ENCODE measurements at regions not wholly inside any gene's neighbourhood (a gene's known extent, or its start where the extent isn't known, plus 50 kb on each side); places are given as distances from the start of the nearest gene placed in this dataset.
"Not testable (repeated sequence)": the region's sequence is repeated elsewhere in the genome, so short reads cannot be mapped to it uniquely, and the experiment has no call there.

DNA sequence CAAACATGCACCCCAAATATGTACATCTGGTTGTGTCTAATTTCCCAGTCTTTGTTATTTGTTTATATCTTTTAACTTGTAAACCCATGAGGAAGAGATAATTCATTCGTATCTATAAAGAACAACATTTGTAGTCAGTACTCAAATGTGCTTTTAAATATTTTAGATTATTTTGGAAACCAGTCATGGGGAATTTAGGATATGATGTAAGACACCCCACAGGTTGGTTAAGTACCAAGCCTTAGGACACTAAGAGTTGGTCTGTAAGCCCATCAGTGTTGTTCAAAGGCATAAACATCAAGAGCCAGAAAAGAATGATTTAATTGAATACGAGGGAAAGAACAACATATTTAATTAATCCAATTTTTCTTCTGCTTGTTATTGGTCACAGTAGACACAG lies 421.1 kb upstream of the SEMA3C start:
- no peak for DNase-seq

DNA sequence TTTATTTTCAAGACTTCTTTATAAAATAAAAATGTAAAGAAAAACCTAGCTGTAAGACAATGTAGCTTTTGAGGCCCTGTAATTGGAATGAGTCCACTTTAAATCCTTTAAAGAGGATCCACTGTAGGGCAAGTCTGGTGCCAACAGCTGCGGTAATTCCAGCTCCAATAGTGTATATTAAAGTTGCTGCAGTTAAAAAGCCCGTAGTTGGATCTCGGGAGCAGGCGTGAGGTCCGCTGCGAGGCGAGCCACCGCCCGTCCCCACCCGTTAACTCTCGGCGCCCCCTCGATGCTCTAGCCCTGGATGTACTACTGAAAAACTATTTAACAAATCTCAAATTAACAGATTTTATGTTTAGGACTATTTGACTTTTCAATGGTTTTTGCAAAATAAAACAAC lies 414.7 kb upstream of the SEMA3C start:
- DNase-seq: no peak

DNA sequence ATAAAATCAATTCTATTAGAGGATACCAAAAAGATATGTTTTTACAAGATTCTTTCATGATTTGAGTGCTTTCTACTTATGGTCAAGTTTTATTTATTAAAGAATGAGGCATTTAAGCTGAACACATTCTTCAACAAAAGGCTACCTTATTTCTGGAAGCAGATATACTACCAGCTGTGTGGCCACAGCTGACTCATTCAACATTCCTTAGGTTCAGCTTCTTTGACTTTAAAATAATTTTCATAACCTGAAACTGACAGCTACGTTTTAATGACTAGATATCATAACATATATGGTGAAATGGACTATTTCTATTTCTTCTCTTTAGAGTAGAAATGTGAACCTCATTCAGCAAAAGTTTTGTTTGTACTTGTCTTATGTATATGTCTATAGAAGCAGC lies 414.2 kb upstream of the SEMA3C start:
- DNase-seq: no peak

DNA sequence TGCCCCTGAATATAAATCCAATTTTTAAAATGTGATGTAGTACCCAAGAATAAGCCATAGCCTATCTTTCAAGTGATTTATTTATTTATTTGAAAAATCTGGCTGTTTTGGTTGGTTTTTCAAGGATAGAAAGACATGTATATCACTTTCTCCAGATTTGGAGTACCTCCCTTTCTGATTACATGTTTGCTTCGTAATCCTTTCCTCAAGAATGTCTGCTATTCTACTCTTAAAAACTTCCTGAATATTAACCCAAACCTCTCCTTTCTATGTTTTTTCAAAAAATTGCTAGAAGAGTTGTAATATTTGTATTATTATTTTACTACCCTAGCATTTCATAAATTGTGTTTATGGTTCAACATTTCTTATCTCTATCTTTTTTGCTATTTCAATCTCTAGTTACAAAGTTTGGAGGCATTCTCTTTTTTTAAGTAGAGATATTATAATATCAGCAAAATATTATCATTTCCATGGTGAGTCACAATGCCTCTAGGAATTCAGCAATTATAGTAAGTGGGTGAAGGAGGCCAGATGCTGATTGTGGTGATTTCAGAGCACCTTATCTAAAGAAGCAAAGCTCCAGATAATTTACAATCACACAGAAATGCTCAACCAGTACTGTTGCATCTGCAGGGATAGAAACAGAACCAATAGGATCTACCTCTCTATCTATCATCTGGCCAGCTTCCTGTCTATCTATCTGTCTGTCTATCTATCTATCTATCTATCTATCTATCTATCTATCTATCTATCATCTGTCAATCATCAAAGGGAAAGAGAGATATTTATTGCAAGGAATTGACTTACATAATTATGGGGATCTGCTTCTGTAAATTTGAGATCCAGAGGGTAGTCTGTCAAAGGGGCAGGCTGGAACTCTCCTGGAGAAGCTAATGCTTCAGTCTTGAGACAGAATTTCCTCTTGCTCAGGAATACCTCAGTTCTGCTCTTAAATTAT lies 412.5 kb upstream of the SEMA3C start:
- DNase-seq: no peak

DNA sequence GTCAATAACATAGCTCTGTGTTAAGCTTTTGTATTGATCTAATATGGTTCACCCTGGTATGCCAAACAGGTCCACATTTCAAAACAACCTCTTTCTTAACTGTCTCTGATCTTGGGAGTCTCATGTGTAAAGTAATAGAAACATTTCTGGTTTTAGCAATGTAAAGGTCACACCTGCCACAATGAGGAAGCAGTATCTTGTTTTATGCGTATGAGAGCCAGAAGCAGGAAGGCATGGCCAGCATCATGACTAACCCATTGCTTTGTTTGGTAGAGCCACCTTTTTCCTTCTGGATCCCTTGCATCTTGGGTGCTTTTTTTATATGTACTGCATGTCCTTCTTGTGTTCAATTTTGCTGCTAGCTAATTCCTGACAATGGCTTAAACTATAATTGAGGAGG lies 411.3 kb upstream of the SEMA3C start:
- no peak for DNase-seq

DNA sequence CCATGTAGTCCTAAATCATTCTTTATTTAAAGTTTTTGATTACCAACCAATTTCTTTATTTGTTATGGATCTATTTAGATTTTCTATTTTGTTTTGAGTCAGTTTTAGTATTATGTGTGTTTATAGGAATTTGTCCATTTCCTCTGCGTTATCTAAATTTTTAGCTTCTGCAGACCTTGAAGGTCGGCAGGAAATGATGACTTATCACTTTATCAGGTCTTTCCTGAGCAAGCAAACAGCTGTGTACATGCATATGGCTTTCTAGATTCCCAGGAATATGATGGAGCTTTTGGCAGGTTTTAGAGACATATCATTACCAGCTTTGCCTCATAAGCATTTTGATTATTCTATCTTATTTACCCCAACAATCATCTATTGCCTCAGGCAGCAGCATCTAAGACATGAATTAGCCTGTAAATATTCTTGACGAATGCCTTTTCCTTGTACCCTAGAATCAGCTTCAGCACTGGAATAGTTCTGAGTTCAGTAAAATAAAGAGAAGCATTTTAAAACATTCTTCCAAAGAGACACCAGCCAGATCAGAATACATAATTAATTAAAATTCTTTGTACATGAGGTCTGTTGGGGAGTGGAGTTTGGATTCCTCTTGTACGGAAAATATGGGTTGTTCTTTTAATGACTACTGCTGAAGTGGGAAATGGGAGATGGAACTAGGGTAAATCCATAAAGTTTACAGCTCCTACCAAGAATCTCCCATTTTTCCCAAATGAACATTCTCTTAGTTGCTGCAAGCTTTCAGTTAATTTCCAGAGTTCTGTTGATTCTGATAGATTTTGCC lies 408.8 kb upstream of the SEMA3C start:
- DNase-seq: no peak

DNA sequence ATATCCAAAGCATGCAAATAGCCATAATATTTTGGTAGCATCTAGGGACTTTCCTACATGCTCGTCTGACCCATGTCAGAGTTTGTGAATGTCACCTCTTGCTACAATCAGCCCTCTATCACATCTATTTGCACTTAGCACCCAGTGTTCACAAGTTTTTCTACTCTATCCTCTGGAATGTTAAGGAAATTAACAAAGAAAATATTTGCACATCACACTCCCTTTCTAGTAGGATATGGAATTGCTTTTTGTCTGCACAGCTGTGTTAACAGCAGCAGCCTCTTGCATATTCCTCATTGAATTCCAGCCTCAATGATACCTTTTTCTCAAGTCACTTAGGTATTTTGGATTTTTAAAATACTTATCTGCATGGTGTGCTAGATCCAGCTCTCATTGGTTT lies 403.1 kb upstream of the SEMA3C start:
- DNase-seq: no peak

DNA sequence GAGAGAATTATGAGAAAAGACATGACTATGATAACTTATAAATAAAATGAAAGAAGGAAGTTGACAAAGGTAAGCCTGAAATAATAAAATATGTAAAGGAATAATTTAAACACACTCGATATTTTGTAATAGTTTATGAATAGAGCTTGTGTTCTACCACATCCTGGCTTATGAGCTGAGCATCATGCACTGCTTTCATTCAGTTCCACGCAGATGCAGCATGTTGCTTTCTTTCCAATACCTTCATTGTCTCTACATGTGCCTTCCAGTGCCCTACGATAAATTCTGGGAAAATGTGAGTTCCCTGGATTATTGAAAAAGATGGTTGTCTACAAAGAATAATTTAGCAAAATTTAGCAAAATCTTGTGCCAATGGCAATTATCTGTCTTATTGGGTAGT lies 398.9 kb upstream of the SEMA3C start:
- no peak for DNase-seq

DNA sequence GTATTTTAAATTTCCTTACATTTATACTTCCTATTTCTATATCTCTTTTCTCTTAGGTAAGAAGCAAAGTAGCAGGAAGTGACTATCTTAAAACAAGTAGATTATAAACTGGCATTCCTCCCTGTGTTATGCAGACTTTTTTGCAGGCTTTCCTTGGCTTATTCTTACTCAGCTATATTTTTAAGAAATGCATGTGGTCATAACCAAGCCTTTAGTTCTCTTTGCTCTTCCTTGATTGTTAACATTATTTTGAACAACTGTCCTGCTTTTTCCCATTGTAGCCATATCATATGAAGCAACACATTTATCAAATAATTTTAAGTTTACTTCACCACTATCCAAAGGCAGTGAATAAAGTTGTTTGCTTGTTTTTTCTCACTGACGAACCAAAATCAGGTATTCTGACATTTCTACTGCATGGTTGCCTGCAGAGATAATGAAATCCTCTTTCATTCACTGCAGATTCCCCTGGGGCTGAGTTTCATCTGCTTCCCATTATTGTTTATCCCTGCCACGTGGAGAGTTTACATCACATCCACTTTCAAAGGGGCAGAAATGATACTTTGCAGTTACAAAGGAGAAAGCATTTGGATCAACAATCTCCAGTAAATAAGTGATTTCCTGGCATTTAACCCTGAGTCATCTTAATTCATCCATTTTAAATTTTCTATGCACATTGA lies 389.9 kb upstream of the SEMA3C start:
- DNase-seq: no peak

DNA sequence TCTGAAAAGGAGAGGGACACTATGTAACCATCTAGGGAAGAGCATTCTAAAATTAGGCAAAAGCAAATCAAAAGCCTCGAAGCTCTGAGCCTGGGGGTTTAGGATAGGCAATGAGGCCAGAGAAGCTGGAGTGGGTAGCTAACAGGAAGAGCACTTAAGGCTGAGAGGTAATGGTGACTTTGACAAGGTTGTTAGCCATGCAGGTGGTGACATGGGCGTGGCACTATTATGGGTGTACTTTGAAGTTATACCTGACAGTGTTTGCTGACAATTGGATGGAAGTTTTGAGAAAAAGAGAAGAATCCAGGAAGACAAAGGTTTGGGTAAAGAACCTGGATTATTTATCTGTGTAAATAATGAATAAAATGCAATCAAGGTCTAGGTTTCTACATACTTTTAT lies 383.0 kb upstream of the SEMA3C start:
- DNase-seq: no peak

DNA sequence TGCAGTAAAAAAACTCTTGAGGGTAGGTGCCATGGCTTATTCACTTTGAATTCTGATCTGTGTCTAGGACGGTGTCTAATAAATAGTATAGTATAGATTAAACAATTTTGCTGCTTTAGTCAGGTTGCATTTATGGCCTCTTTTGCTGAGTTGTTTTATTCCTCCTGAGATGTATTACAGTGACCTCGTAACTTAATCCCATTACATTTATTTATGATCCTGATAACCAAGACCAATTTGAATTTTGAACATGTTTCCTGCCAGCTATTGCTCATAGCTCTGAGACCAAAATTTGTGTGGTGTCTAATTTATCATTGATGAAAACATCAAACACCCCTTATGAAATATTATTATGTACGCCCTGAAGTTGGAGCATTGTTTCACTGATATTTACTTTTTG lies 381.9 kb upstream of the SEMA3C start:
- DNase-seq: no peak

DNA sequence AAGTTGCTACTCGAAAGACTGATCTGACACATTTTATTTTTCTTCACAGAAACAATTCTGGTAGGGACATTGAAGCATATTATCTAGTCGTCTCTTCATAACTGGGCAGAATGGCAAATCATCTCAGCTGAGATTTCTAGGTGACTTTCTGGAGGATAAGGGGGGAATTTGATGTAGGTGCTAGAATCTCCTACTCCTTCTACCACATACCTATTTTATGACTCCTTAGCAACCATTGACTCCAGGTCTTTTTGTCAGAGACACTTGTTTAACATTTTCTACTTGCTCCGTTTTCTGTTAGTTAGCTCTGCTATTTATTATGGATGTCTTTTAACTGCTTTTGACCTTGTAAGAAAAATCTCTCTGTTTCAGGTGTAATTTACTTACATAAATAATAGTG lies 380.9 kb upstream of the SEMA3C start:
- DNase-seq: no peak

DNA sequence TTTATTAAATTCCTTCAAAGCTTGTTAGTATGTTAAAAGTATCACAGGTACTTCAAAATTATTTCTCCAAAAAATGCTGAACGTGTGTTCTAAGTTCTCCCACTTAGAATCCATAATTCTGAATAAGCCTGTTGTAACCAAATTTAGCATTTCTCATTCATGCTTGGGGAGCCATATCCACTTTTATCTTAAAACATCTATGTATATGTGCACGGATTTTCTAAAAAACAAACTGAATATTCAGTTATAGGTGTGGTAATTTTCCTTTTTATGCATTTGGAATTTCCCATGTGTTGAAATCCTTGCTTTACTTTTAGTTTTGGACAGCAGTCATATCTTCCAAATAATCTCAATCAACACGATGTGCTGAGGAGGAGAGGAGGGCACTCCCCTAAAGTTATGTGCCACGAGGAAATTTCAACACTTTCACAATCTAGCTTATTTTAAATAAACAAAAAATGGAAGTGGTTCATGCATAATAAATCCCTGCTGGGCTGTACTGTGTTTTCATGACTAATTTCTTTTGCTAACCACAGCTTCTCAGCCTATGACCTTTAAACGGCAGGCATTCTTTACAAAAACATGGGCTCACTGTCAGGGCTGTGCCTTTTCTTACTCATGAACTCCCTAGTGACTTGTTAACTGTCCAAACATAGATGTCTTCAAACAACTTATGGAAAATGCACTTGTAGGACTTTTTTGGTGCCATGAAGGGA lies 380.3 kb upstream of the SEMA3C start:
- DNase-seq: no peak

DNA sequence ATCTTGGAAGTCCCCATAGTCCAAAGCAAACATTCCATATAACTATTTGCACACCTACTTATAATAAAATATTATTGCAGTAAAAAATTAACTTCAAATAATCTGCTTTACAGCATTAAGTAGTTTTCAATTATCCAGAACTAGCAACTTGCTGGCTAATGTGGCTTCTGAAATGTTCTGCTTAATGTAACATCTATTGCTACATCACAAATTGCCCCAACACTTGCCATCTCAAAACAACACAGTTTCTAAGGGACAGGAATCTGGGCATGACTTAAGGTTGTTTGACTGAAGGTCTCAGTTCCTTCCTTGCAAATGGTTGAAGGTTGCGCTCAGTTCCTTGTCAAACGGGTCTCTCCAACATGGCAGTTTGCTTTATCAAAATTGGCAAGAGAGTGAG lies 378.5 kb upstream of the SEMA3C start:
- no peak for DNase-seq

DNA sequence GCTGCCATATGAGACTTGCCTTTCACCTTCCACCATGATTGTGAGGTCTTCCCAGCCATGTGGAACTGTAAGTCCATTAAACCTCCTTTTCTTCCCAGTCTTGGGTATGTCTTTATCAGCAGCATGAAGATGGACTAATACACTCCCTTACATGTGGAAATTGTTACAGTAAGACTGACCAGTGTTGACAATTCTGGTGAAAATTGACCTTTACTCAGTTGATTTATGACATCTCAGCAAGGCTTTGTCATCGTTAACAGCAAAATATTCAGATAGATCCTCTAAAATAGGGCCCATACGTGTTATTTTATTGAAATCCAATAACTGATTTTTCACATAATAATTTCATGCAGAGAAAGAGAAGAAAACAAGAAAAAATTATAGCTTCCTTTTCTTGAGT lies 377.9 kb upstream of the SEMA3C start:
- no peak for DNase-seq

DNA sequence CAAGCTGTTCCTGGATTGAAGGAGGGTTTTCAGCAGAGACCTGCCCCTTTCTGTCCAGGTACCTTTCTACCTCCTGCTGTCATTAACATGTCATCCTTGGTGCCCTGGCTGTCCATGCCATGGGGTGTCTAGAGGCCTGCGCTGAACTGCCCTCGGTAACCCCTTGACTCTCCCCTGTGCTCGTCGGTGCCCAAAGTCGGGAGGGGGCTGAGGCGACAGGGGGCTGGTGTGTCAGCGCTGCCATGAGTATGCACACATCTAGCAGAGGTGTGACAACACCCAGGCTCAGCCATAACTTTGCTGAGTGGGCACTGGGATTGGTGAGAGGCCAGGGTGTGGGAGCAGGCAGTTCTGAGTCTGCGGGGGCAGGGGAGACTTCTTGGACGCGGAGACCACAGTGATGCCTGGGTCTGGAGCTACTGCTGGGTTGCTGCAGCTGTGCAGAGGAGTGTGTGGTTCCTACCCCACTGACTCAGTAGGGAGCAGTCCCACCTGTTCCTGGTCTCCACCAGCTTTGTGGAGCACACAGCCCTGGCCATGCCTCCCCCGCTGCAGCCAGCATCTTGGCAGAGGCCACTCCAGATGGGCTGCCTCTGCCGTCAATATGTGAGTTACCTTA lies 376.2 kb upstream of the SEMA3C start:
- DNase-seq: no peak

DNA sequence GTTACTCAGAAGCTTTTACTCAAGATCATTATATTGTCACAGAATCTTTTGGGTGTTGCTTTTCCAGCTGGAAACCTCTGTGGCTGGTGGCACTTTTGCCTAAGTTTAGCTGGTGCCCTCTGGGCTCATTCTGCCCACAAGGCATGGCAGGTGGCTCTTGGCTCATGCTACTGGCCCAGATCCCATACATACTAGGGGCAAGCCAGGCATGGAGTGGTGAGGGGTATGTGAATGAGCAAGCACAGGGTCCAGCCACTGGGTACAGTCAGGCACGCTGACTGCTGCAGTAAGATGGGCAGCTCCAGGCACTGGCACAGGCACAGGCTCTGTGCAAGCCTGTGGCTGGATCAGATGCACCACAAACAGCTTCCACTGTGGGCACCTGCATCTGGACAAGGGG lies 375.0 kb upstream of the SEMA3C start:
- no peak for DNase-seq

DNA sequence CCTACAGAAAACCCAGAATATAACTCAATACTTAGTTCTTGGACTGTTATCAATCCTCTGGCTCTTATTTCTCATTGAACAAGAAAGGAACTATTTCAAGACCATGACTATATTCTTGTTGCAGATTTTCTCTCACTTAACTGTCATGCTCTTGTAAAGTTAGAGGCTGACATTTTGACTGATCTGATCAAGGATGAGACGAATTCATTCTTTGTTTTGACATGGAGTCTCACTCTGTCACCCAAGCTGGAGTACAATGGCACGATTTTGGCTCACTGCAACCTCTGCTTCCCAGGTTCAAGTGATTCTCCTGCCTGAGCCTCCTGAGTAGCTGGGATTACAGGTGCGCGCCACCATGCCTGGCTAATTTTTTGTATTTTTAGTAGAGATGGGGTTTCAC lies 367.9 kb upstream of the SEMA3C start:
- DNase-seq: not testable (repeated sequence)

DNA sequence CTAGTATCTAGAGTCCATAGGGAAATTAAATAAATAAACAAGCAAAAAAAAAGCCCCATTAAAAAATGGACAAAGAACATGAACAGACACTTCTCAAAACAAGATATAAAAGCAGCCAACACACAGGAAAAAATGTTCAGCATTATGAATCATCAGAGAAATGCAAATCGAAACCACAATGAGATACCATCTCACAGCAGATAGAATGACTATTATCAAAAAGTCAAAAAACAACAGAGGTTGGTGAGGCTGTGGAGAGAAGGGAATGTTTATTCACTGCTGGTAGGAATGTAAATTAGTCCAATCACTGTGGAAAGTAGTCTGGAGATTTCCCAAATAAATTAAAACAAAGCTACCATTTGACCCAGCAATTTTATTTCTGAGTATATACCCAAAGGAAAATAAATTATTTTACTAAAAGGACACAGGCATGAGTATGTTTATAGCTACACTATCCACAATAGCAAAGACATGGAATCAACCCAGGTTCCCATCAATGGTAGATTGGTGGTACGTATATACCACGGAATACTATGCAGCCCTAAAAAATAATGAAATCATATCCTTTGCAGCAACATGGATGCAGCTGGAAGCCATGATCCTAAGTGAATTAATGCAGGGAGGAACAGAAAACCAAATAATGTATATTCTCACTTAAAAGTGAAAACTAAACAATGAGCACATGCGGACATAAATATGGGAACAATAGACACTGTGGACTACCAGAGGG lies 366.5 kb upstream of the SEMA3C start:
- DNase-seq: no peak

DNA sequence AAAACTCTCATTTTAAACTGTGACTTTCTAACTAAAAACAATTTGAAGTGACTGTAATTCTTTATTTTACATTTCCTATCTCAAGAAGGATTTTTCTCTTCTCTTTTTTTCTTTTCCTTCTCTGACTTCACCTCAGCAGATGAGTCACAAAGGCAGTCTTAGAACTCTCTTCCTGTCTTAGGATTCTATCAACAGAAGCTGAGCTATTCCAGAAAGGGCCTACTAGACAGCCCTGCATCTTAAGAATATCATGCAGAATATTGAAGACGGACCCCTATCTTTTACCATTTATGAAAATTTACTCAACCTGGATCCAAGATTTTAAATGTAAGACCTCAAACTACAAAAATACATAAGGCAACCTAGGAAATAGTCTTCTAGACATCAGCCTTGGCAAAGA lies 365.7 kb upstream of the SEMA3C start:
- DNase-seq: no peak

DNA sequence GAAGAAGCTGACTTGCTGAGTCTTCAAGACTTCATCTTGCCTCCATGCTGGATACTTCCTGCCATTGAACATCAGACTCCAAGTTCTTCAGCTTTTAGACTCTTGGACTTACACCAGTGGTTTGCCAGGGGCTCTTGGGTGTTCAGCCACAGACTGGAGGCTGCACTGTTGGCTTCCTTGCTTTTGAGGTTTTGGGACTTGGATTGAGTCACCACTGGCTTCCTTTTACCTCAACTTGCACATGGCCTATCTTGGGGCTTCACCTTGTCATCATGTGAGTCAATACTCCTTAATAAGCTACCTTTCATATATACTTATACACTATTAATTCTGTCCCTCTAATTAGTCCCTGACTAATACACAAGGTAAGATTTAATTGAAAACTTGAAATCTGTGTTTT lies 361.7 kb upstream of the SEMA3C start:
- DNase-seq: no peak

DNA sequence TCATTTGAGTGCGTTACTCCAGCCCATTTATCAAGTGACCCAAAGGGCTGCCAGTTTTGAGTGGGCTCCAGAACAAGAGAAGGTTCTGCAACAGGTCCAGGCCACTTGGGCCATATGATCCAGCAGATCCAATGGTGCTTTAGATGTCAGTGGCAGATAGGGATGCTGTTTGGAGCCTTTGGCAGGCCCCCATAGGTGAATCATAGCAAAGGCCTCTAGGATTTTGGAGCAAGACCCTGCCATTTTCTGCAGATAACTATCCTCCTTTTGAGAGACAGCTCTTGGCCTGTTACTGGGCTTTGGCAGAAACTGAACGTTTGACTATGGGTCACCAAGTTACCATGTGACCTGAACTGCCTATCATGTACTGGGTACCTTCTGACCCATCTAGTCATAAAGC lies 358.8 kb upstream of the SEMA3C start:
- no peak for DNase-seq
